OCI-LY3 (cell line): ENCODE measurements at regions not wholly inside any gene's neighbourhood (a gene's known extent, or its start where the extent isn't known, plus 50 kb on each side); places are given as distances from the start of the nearest gene placed in this dataset.

Source experiments
- H2AFZ ChIP-seq: fragments of 200-600, 300-600 bp; shearing (Covaris generic); 2 replicates; pipeline ENCODE4 v1.6.0; 2014; ENCODE audit warnings: antibody characterized with exemption, low read depth, low read length
- H3K27ac ChIP-seq: fragments of 200-600, 300-600 bp; sonication (generic); 2 replicates; pipeline ENCODE4 v1.5.1; 2014; ENCODE audit warnings: mild to moderate bottlenecking, low read length, moderate library complexity, mixed read lengths
- H3K27me3 ChIP-seq: fragments of 200-600, 300-600 bp; sonication (generic); 2 replicates; pipeline ENCODE4 v1.6.1; 2014; ENCODE audit warnings: low read depth, low read length, mixed read lengths
- H3K36me3 ChIP-seq: fragments of 200-600, 300-600 bp; sonication (generic); replicated peaks from 2 replicates; pipeline ENCODE3; 2014; ENCODE audit warnings: low read depth, low read length, mixed read lengths
- H3K4me1 ChIP-seq: fragments of 300-600, 200-600 bp; sonication (generic); 2 replicates; pipeline ENCODE4 v1.6.1; 2014; ENCODE audit warnings: low read length, mixed read lengths
- H3K4me2 ChIP-seq: fragments of 200-600, 300-600 bp; sonication (generic); 2 replicates; pipeline ENCODE4 v1.6.1; 2014; ENCODE audit warnings: low read length, mixed read lengths
- H3K4me3 ChIP-seq: fragments of 300-600, 200-600 bp; sonication (generic); 2 replicates; pipeline ENCODE4 v1.5.1; 2014; ENCODE audit warnings: antibody characterized with exemption, mild to moderate bottlenecking, low read length, moderate library complexity
- H3K79me2 ChIP-seq: fragments of 300-600, 200-600 bp; shearing (Covaris generic); 2 replicates; pipeline ENCODE4 v1.6.1; 2014; ENCODE audit warnings: mild to moderate bottlenecking, low read length, mixed read lengths
- H3K9ac ChIP-seq: fragments of 300-600, 200-600 bp; shearing (Covaris generic); 2 replicates; pipeline ENCODE4 v1.6.0; 2014; ENCODE audit warnings: mild to moderate bottlenecking, low read length, moderate library complexity
- H3K9me3 ChIP-seq: fragments of 200-600, 300-600 bp; shearing (Covaris generic); 2 replicates; pipeline ENCODE4 v1.6.1; 2014; ENCODE audit warnings: low read length, mixed read lengths; ENCODE audit not compliant: insufficient read depth
- H4K20me1 ChIP-seq: fragments of 200-600, 300-600 bp; sonication (generic); 2 replicates; pipeline ENCODE4 v1.6.1; 2016; ENCODE audit warnings: low read length, mixed read lengths; ENCODE audit not compliant: insufficient read depth
- CTCF ChIP-seq: fragments of 200-600, 300-600 bp; sonication (generic); IDR thresholded peaks from 2 replicates; pipeline ENCODE4 v1.5.1; 2014; ENCODE audit warnings: antibody characterized with exemption, low read length, low read depth
- EZH2phosphoT487 ChIP-seq: fragments of 200-600 bp; shearing (Covaris generic); IDR thresholded peaks from 2 replicates; pipeline ENCODE4 v1.6.1; 2018; ENCODE audit warnings: antibody characterized with exemption, mixed run types, low read depth

- H3K4me2 ChIP-seq: no peak overlapping the region
- H2AFZ ChIP-seq: no peak overlapping the region
- H3K9me3 ChIP-seq: no peaks in the 10 kb centered on the region
- TF ChIP-seq CTCF: no peak
- no peaks in the 10 kb centered on the region for H3K36me3 ChIP-seq
- H3K27me3 ChIP-seq: peaks cover 42% of the 10 kb centered on the region
- no peak overlapping the region for H3K4me3 ChIP-seq
- no peak overlapping the region for H3K9ac ChIP-seq
- H3K4me1 ChIP-seq: no peaks in the 10 kb centered on the region
- H3K79me2 ChIP-seq: no peaks in the 10 kb centered on the region
- H3K27ac ChIP-seq: no peak overlapping the region
- H4K20me1 ChIP-seq: no peaks in the 10 kb centered on the region
Observed at GRCh38 chr14:22699801-22700564, 55.8 kb upstream of the OR6J1 start.

GRCh38 chr14:22713631-22713950 is 52.9 kb upstream of the OXA1L start:
- Histone ChIP-seq H3K27me3 (no peaks in the 10 kb centered on the region; the same call in 1 of the 2 replicates), H2AFZ (peak overlapping the region; percentile 92), H3K4me2 (peak overlapping the region; percentile 93), H3K4me3 (peak overlapping the region; percentile 80), H3K36me3 (no peaks in the 10 kb centered on the region), H3K4me1 (peaks cover 4% of the 10 kb centered on the region; the same call in 1 of the 2 replicates), H3K9me3 (no peaks in the 10 kb centered on the region), H3K79me2 (no peaks in the 10 kb centered on the region), H3K27ac (no peak overlapping the region), H3K9ac (peak overlapping the region; percentile 73), H4K20me1 (no peaks in the 10 kb centered on the region)
- TF ChIP-seq EZH2phosphoT487 (no peak), CTCF (no peak)

DNA sequence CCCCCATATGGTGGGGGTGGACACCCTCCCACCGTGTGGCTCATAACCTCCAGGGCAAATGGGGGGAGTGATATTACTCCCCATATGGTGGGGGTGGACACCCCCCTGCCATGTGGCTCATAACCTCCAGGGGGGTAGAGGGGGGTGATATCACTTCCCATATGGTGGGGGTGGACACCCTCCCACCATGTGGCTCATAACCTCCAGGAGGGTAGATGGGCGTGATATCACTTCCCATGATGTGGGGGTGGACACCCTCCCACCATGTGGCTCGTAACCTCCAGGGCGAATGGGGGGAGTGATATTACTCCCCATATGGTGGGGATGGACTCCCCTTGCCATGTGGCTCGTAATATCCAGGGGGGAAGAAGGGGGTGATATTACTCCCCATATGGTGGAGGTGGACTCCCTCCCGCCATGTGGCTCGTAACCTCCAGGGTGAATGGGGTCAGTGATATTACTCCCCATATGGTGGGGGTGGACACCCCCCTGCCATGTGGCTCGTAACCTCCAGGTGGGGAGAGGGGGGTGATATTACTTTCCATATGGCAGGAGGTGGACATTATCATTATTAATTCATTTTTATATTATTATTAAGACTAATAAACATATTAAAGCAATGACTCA is 51.2 kb upstream of the OXA1L start:
- Histone ChIP-seq H3K9me3 (no peaks in the 10 kb centered on the region), H3K27ac (no peak overlapping the region), H3K4me3 (no peak overlapping the region), H3K9ac (no peak overlapping the region), H3K27me3 (no peaks in the 10 kb centered on the region; the same call in 1 of the 2 replicates), H3K79me2 (no peaks in the 10 kb centered on the region), H2AFZ (no peak overlapping the region), H4K20me1 (no peaks in the 10 kb centered on the region), H3K4me2 (no peak overlapping the region; the same call in 1 of the 2 replicates), H3K36me3 (no peaks in the 10 kb centered on the region), H3K4me1 (peaks cover 4% of the 10 kb centered on the region; the same call in 1 of the 2 replicates)
- no peak for TF ChIP-seq EZH2phosphoT487
- TF ChIP-seq CTCF: no peak

- H2AFZ ChIP-seq: no peak overlapping the region
Observed at GRCh38 chr14:22715890-22716289, 50.6 kb upstream of the OXA1L start.

More at GRCh38 chr14:22715890-22716289, 50.6 kb upstream of the OXA1L start:
- TF ChIP-seq EZH2phosphoT487: no peak
- TF ChIP-seq CTCF: no peak
- H3K4me3 ChIP-seq: no peak overlapping the region
- H3K36me3 ChIP-seq: no peaks in the 10 kb centered on the region
- H3K4me1 ChIP-seq: peaks cover 4% of the 10 kb centered on the region; the same call in 1 of the 2 replicates
- no peak overlapping the region for H3K9ac ChIP-seq
- no peaks in the 10 kb centered on the region for H3K79me2 ChIP-seq
- no peak overlapping the region for H3K27ac ChIP-seq
- H4K20me1 ChIP-seq: no peaks in the 10 kb centered on the region
- H3K4me2 ChIP-seq: no peak overlapping the region
- no peaks in the 10 kb centered on the region for H3K9me3 ChIP-seq
- H3K27me3 ChIP-seq: no peaks in the 10 kb centered on the region; the same call in 1 of the 2 replicates
